ENCODE measurements at regions not wholly inside any gene's neighbourhood (a gene's known extent, or its start where the extent isn't known, plus 50 kb on each side); places are given as distances from the start of the nearest gene placed in this dataset.

GRCh38 chr7:25998499-25998898, 153.5 kb upstream of the NFE2L3 start:
- no peak for DNase-seq
- peaks cover 70 to 74% of the 10 kb centered on the region in 2 donors for H3K27me3 Mint-ChIP-seq
- H3K27ac Mint-ChIP-seq = no peak overlapping the region
- no peaks in the 10 kb centered on the region for H3K4me1 Mint-ChIP-seq
- H3K9me3 Mint-ChIP-seq = peaks cover 0 to 3% of the 10 kb centered on the region in 2 donors
- H3K36me3 Mint-ChIP-seq = no peaks in the 10 kb centered on the region
- ATAC-seq (replicated peaks) = no peak
- H3K4me3 Mint-ChIP-seq = no peak overlapping the region

GRCh38 chr7:26000841-26001240, 151.2 kb upstream of the NFE2L3 start:
- H3K27me3 Mint-ChIP-seq = peaks cover 56 to 61% of the 10 kb centered on the region in 2 donors
- no peak overlapping the region for H3K27ac Mint-ChIP-seq
- H3K4me1 Mint-ChIP-seq = no peaks in the 10 kb centered on the region
- no peak for DNase-seq
- no peak overlapping the region for H3K4me3 Mint-ChIP-seq
- H3K36me3 Mint-ChIP-seq = no peaks in the 10 kb centered on the region
- ATAC-seq (replicated peaks) = no peak
- H3K9me3 Mint-ChIP-seq = no peaks in the 10 kb centered on the region

GRCh38 chr7:26001662-26002244, 150.2 kb upstream of the NFE2L3 start:
- Mint-ChIP-seq H3K9me3 (no peaks in the 10 kb centered on the region), H3K27me3 (peaks cover 56 to 61% of the 10 kb centered on the region in 2 donors), H3K27ac (no peak overlapping the region), H3K36me3 (no peaks in the 10 kb centered on the region), H3K4me1 (no peaks in the 10 kb centered on the region), H3K4me3 (no peak overlapping the region)
- DNase-seq (no peak), ATAC-seq (replicated peaks) (no peak)

GRCh38 chr7:26005683-26006410, 146.2 kb upstream of the NFE2L3 start:
- H3K9me3 Mint-ChIP-seq = no peaks in the 10 kb centered on the region
- H3K36me3 Mint-ChIP-seq = no peaks in the 10 kb centered on the region
- H3K4me3 Mint-ChIP-seq = no peak overlapping the region
- DNase-seq (no peak), ATAC-seq (replicated peaks) (no peak)
- H3K4me1 Mint-ChIP-seq = peaks cover 1 to 2% of the 10 kb centered on the region in 2 donors
- no peak overlapping the region for H3K27ac Mint-ChIP-seq
- peaks cover 69 to 70% of the 10 kb centered on the region in 2 donors for H3K27me3 Mint-ChIP-seq

- Mint-ChIP-seq H3K4me1 (peaks cover 6 to 7% of the 10 kb centered on the region in 2 donors), H3K36me3 (no peaks in the 10 kb centered on the region), H3K4me3 (no peak overlapping the region), H3K9me3 (no peaks in the 10 kb centered on the region), H3K27ac (no peak overlapping the region), H3K27me3 (peaks cover 66 to 71% of the 10 kb centered on the region in 2 donors)
- ATAC-seq (replicated peaks) (no peak), DNase-seq (no peak)
Observed at GRCh38 chr7:26006426-26006825, 145.6 kb upstream of the NFE2L3 start.

- peaks cover 65 to 67% of the 10 kb centered on the region in 2 donors for H3K27me3 Mint-ChIP-seq
- peaks cover 6 to 7% of the 10 kb centered on the region in 2 donors for H3K4me1 Mint-ChIP-seq
- H3K27ac Mint-ChIP-seq = no peak overlapping the region
- H3K36me3 Mint-ChIP-seq = no peaks in the 10 kb centered on the region
- DNase-seq = no peak
- H3K9me3 Mint-ChIP-seq = no peaks in the 10 kb centered on the region
- ATAC-seq (replicated peaks) = no peak
- H3K4me3 Mint-ChIP-seq = no peak overlapping the region
Observed at GRCh38 chr7:26007510-26007909, 144.5 kb upstream of the NFE2L3 start.

- DNase-seq (no peak), ATAC-seq (replicated peaks) (no peak)
- peaks cover 8 to 10% of the 10 kb centered on the region in 2 donors for H3K4me1 Mint-ChIP-seq
- H3K4me3 Mint-ChIP-seq = no peak overlapping the region
- no peaks in the 10 kb centered on the region for H3K36me3 Mint-ChIP-seq
- H3K27ac Mint-ChIP-seq = no peak overlapping the region
- peaks cover 63 to 65% of the 10 kb centered on the region in 2 donors for H3K27me3 Mint-ChIP-seq
- no peaks in the 10 kb centered on the region for H3K9me3 Mint-ChIP-seq
Observed at GRCh38 chr7:26008428-26008827, 143.6 kb upstream of the NFE2L3 start.

GRCh38 chr7:26011039-26011696, 140.8 kb upstream of the NFE2L3 start:
- H3K27me3 Mint-ChIP-seq = peaks cover 82% of the 10 kb centered on the region in 2 donors
- H3K4me1 Mint-ChIP-seq = peaks cover 11 to 18% of the 10 kb centered on the region in 2 donors
- no peak overlapping the region for H3K4me3 Mint-ChIP-seq
- peaks cover 0 to 4% of the 10 kb centered on the region in 2 donors for H3K36me3 Mint-ChIP-seq
- no peak overlapping the region for H3K27ac Mint-ChIP-seq
- ATAC-seq (replicated peaks) (no peak), DNase-seq (no peak)
- peaks cover 11 to 12% of the 10 kb centered on the region in 2 donors for H3K9me3 Mint-ChIP-seq

- Mint-ChIP-seq H3K4me1 (peaks cover 11 to 18% of the 10 kb centered on the region in 2 donors), H3K27me3 (peaks cover 80 to 81% of the 10 kb centered on the region in 2 donors), H3K9me3 (peaks cover 17% of the 10 kb centered on the region in 2 donors), H3K4me3 (no peak overlapping the region), H3K36me3 (peaks cover 3 to 12% of the 10 kb centered on the region in 2 donors), H3K27ac (no peak overlapping the region)
- ATAC-seq (replicated peaks) (peak; percentile 67 to 78), DNase-seq (peak; percentile 8)
Observed at GRCh38 chr7:26013551-26014083, 138.4 kb upstream of the NFE2L3 start.

GRCh38 chr7:26022982-26023381, 129.0 kb upstream of the NFE2L3 start:
- ATAC-seq (replicated peaks) (no peak), DNase-seq (no peak)
- H3K27ac Mint-ChIP-seq = no peak overlapping the region
- no peaks in the 10 kb centered on the region for H3K4me1 Mint-ChIP-seq
- H3K9me3 Mint-ChIP-seq = no peaks in the 10 kb centered on the region
- H3K36me3 Mint-ChIP-seq = no peaks in the 10 kb centered on the region
- no peak overlapping the region for H3K4me3 Mint-ChIP-seq
- H3K27me3 Mint-ChIP-seq = peaks cover 44 to 46% of the 10 kb centered on the region in 2 donors

- Mint-ChIP-seq H3K27me3 (peaks cover 42 to 49% of the 10 kb centered on the region in 2 donors), H3K9me3 (no peaks in the 10 kb centered on the region)
- ATAC-seq (replicated peaks) = no peak
Observed at GRCh38 chr7:26029911-26030310, 122.1 kb upstream of the NFE2L3 start.

GRCh38 chr7:26034391-26034790, 117.6 kb upstream of the NFE2L3 start:
- peaks cover 45 to 51% of the 10 kb centered on the region in 2 donors for H3K27me3 Mint-ChIP-seq
- peaks cover 3 to 5% of the 10 kb centered on the region in 2 donors for H3K9me3 Mint-ChIP-seq
- no peak for DNase-seq
- ATAC-seq (replicated peaks) = no peak
- H3K4me1 Mint-ChIP-seq = no peaks in the 10 kb centered on the region
- H3K27ac Mint-ChIP-seq = no peak overlapping the region
- H3K36me3 Mint-ChIP-seq = peaks cover 4% of the 10 kb centered on the region in 2 donors
- no peak overlapping the region for H3K4me3 Mint-ChIP-seq

More at GRCh38 chr7:26029911-26030310, 122.1 kb upstream of the NFE2L3 start:
- no peak for DNase-seq
- Mint-ChIP-seq H3K36me3 (no peaks in the 10 kb centered on the region), H3K4me1 (no peaks in the 10 kb centered on the region), H3K27ac (no peak overlapping the region), H3K4me3 (no peak overlapping the region)

GRCh38 chr7:26035552-26035951, 116.4 kb upstream of the NFE2L3 start:
- H3K36me3 Mint-ChIP-seq = peaks cover 4% of the 10 kb centered on the region in 2 donors
- no peak overlapping the region for H3K4me3 Mint-ChIP-seq
- DNase-seq (no peak), ATAC-seq (replicated peaks) (no peak)
- peaks cover 3 to 5% of the 10 kb centered on the region in 2 donors for H3K9me3 Mint-ChIP-seq
- no peaks in the 10 kb centered on the region for H3K4me1 Mint-ChIP-seq
- H3K27ac Mint-ChIP-seq = no peak overlapping the region
- peaks cover 54 to 57% of the 10 kb centered on the region in 2 donors for H3K27me3 Mint-ChIP-seq

- ATAC-seq (replicated peaks) (no peak), DNase-seq (no peak)
- Mint-ChIP-seq H3K9me3 (peaks cover 3 to 5% of the 10 kb centered on the region in 2 donors), H3K4me3 (no peak overlapping the region), H3K4me1 (no peaks in the 10 kb centered on the region), H3K36me3 (peaks cover 4% of the 10 kb centered on the region in 2 donors), H3K27me3 (peaks cover 51 to 56% of the 10 kb centered on the region in 2 donors), H3K27ac (no peak overlapping the region)
Observed at GRCh38 chr7:26036092-26036491, 115.9 kb upstream of the NFE2L3 start.

Data from stimulated activated naive B cell treated with anti-CD40 and anti-IgM and Interleukin-4, amounts not matched to agents 10 μg/mL and 1 μg/mL and 100 μg/mL, for 72 hours (primary cell).